ENCODE measurements at regions not wholly inside any gene's neighbourhood (a gene's known extent, or its start where the extent isn't known, plus 50 kb on each side); places are given as distances from the start of the nearest gene placed in this dataset.

DNA sequence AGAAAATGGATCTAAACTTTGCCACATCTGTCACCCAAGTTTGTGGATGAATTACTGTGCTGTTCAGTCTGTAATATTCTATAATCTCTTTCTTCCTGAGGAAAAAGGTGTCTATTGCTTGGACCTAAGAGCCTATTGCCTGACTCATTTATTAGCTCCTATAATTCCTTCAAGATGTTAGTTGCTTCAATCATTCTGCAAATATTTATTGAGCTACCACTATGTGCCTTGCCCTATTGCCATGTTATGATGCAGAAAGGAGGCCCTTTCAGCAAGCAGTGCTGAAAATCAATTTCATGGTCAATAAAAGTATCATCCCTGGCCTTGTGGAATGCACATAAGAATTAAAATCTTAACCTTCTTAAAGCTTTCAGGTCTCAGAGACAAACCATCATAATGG is 113.6 kb downstream of the CCER1 start:
- no peak overlapping the region for H3K4me2 ChIP-seq (ENCODE audit: insufficient read depth, insufficient read length, low read length)
- no peak overlapping the region for H3K56ac ChIP-seq (ENCODE audit: insufficient read length, low read depth, low read length)
- H3K18ac ChIP-seq (ENCODE audit: insufficient read length, low read depth, low read length) = no peak overlapping the region
- H4K8ac ChIP-seq (replicated peaks; ENCODE audit: insufficient read length, low read depth, low read length) = no peak overlapping the region
- H3K27ac ChIP-seq (ENCODE audit: insufficient read length, low read depth, low read length) = no peak overlapping the region
- no peak overlapping the region for H3K27ac Mint-ChIP-seq
- no peaks in the 10 kb centered on the region for H3K79me1 ChIP-seq (ENCODE audit: insufficient read depth, low read depth, low read length, poor library complexity, severe bottlenecking)
- H3K23me2 ChIP-seq (ENCODE audit: insufficient read length, low read depth, low read length, poor library complexity, severe bottlenecking) = no peaks in the 10 kb centered on the region
- no peak overlapping the region for H3K23ac ChIP-seq (ENCODE audit: insufficient read length, low read depth, low read length)
- DNase-seq = no peak
- H3K27me3 Mint-ChIP-seq (ENCODE audit: low read depth) = no peaks in the 10 kb centered on the region
- no peaks in the 10 kb centered on the region for H3K36me3 Mint-ChIP-seq (ENCODE audit: insufficient read depth in 1 of 3, low read depth in 3 of 3)
- no peak overlapping the region for H3K9ac ChIP-seq (ENCODE audit: extremely low read depth, insufficient read length, low read length)
- H3K79me2 ChIP-seq (ENCODE audit: insufficient read depth, low read length) = no peaks in the 10 kb centered on the region
- no peaks in the 10 kb centered on the region for H3K9me3 Mint-ChIP-seq
- TF ChIP-seq, protein P1, sequence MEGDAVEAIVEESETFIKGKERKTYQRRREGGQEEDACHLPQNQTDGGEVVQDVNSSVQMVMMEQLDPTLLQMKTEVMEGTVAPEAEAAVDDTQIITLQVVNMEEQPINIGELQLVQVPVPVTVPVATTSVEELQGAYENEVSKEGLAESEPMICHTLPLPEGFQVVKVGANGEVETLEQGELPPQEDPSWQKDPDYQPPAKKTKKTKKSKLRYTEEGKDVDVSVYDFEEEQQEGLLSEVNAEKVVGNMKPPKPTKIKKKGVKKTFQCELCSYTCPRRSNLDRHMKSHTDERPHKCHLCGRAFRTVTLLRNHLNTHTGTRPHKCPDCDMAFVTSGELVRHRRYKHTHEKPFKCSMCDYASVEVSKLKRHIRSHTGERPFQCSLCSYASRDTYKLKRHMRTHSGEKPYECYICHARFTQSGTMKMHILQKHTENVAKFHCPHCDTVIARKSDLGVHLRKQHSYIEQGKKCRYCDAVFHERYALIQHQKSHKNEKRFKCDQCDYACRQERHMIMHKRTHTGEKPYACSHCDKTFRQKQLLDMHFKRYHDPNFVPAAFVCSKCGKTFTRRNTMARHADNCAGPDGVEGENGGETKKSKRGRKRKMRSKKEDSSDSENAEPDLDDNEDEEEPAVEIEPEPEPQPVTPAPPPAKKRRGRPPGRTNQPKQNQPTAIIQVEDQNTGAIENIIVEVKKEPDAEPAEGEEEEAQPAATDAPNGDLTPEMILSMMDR (conservative IDR thresholded peaks at IDR 0.05) = no peak
- peaks cover 5 to 7% of the 10 kb centered on the region in 2 experiments for H3K4me1 Mint-ChIP-seq
- H2BK15ac ChIP-seq (ENCODE audit: low read depth, low read length) = no peak overlapping the region
- no peak overlapping the region for H3T11ph ChIP-seq (ENCODE audit: low read length)
- no peak overlapping the region for H2BK120ac ChIP-seq (ENCODE audit: low read depth, low read length, poor library complexity, severe bottlenecking)
- no peaks in the 10 kb centered on the region for H3K27me3 ChIP-seq (ENCODE audit: insufficient read depth, low read length)
- no peak overlapping the region for H2AK5ac ChIP-seq (ENCODE audit: insufficient read length, low read length)
- no peaks in the 10 kb centered on the region for H3K9me3 ChIP-seq (ENCODE audit: control insufficient read depth, low read depth, low read length)
- H4K91ac ChIP-seq (ENCODE audit: insufficient read length, low read depth, low read length) = no peak overlapping the region
- H3K14ac ChIP-seq (ENCODE audit: insufficient read depth, low read length) = no peak overlapping the region
- no peak overlapping the region for H2BK20ac ChIP-seq (ENCODE audit: low read depth, low read length, poor library complexity, severe bottlenecking)
- no peak overlapping the region for H3K4me3 Mint-ChIP-seq
- H3K4ac ChIP-seq (ENCODE audit: low read depth, low read length) = no peak overlapping the region
- no peaks in the 10 kb centered on the region for H4K20me1 ChIP-seq (ENCODE audit: control insufficient read depth, insufficient read depth, insufficient read length)
- H4K5ac ChIP-seq (ENCODE audit: insufficient read length, low read depth, low read length) = no peak overlapping the region
- H3K4me1 ChIP-seq (ENCODE audit: insufficient read depth, low read length) = no peaks in the 10 kb centered on the region
- no peak overlapping the region for H2BK12ac ChIP-seq (ENCODE audit: insufficient read length, low read depth, low read length)
- H2AFZ ChIP-seq (ENCODE audit: low read length) = no peak overlapping the region
- no peak overlapping the region for H2BK5ac ChIP-seq (ENCODE audit: insufficient read length, low read length)

Data from H9 (cell line).